PC-3 (cell line): ENCODE measurements at regions not wholly inside any gene's neighbourhood (a gene's known extent, or its start where the extent isn't known, plus 50 kb on each side); places are given as distances from the start of the nearest gene placed in this dataset.
A peak's percentile ranks its signal among the peaks of the same experiment; 100 is the strongest.

Experiments used
- ATAC-seq: fragments of 200-7000 bp; cut with Tn5 transposase; 2 replicates; pipeline ENCODE4 v1.9.1; 2020; ENCODE audit warnings: mild to moderate bottlenecking, moderate library complexity
- BruUV-seq: library from RNA; stranded (reverse); fragments of 400-500 nt; replicated peaks from 2 replicates; lab custom pipeline; 2021; lab: Mats Ljungman, UMichigan
- CTCF ChIA-PET: fragments of 300-600 bp; sonication (Branson Sonifier 250); formaldehyde crosslinking; loops from one replicate; lab custom pipeline; 2022; ENCODE audit warnings: antibody characterized with exemption; lab: Charles Lee
- POLR2A ChIA-PET: fragments of 300-600 bp; sonication (Branson Sonifier 250); formaldehyde crosslinking; loops from one replicate; lab custom pipeline; 2022; ENCODE audit warnings: antibody characterized with exemption; ENCODE audit not compliant: unreplicated experiment; lab: Charles Lee
- DNase-seq: peaks from one replicate; pipeline ENCODE4 v3.0.0-alpha.2; 2015
- H2AFZ ChIP-seq: fragments of 300-600 bp; sonication (generic); 2 replicates; pipeline ENCODE4 v1.6.0; 2016; ENCODE audit warnings: antibody characterized with exemption, low read length
- H3F3A ChIP-seq: fragments of 300-600 bp; sonication (generic); one replicate; pipeline ENCODE4 v1.6.0; 2017; ENCODE audit warnings: antibody characterized with exemption, low read length, control low read depth, mild to moderate bottlenecking; ENCODE audit not compliant: unreplicated experiment
- H3K27ac ChIP-seq: fragments of 300-600 bp; sonication (generic); 2 replicates; pipeline ENCODE4 v1.5.1; 2016; ENCODE audit warnings: mild to moderate bottlenecking, low read length
- H3K27me3 ChIP-seq: fragments of 300-600 bp; sonication (generic); 2 replicates; pipeline ENCODE4 v1.6.1; 2016; ENCODE audit warnings: low read length, mixed read lengths
- H3K36me3 ChIP-seq: fragments of 300-600 bp; sonication (generic); 2 replicates; pipeline ENCODE4 v1.6.1; 2016; ENCODE audit warnings: low read depth, mixed run types, low read length, mixed read lengths
- H3K4me1 ChIP-seq: fragments of 300-600 bp; sonication (generic); 2 replicates; pipeline ENCODE4 v1.5.1; 2016; ENCODE audit warnings: low read length; ENCODE audit not compliant: insufficient read depth
- H3K4me2 ChIP-seq: fragments of 300-600 bp; sonication (generic); 2 replicates; pipeline ENCODE4 v1.6.0; 2016; ENCODE audit warnings: low read length
- H3K4me3 ChIP-seq: fragments of 300-600 bp; sonication (generic); 2 replicates; pipeline ENCODE4 v1.5.1; 2016; ENCODE audit warnings: mild to moderate bottlenecking, low read length, mixed read lengths
- H3K79me2 ChIP-seq: fragments of 300-600 bp; sonication (generic); 2 replicates; pipeline ENCODE4 v1.6.1; 2017; ENCODE audit warnings: low read length, mixed read lengths
- H3K9ac ChIP-seq: fragments of 300-600 bp; sonication (generic); 2 replicates; pipeline ENCODE4 v1.6.0; 2016; ENCODE audit warnings: mild to moderate bottlenecking, low read length
- H3K9me2 ChIP-seq: fragments of 300-600 bp; sonication (generic); replicated peaks from 2 replicates; pipeline ENCODE4 v1.6.1; 2016; ENCODE audit warnings: mixed run types, low read length, mixed read lengths
- H3K9me3 ChIP-seq: fragments of 300-600 bp; sonication (generic); 2 replicates; pipeline ENCODE4 v1.6.1; 2016; ENCODE audit warnings: low read length, mixed read lengths
- H4K20me1 ChIP-seq: fragments of 300-600 bp; sonication (generic); 2 replicates; pipeline ENCODE4 v1.6.1; 2016; ENCODE audit warnings: low read length, mixed read lengths
- EZH2 ChIP-seq: fragments of 300-600 bp; sonication (generic); IDR thresholded peaks from one replicate; pipeline ENCODE4 v1.6.1; 2017; ENCODE audit warnings: antibody characterized with exemption, mild to moderate bottlenecking, low read length; ENCODE audit not compliant: unreplicated experiment
- EZH2phosphoT487 ChIP-seq: fragments of 300-600 bp; sonication (generic); IDR thresholded peaks from 2 replicates; pipeline ENCODE4 v1.6.1; 2018; ENCODE audit warnings: mild to moderate bottlenecking, antibody characterized with exemption, low read length, borderline replicate concordance
- intact Hi-C: fragments of 100-400 bp; cut with micrococcal nuclease; formaldehyde crosslinking; loops from 2 replicates; pipeline ENCODE4 v1.9.0; 2023
- TF ChIP-seq, protein P1 (sequence below): fragments of 300-600 bp; sonication (generic); conservative IDR thresholded peaks from 2 replicates; pipeline ENCODE4 v1.5.1; 2017; ENCODE audit warnings: antibody characterized with exemption, low read depth, mild to moderate bottlenecking, low read length

DNA sequence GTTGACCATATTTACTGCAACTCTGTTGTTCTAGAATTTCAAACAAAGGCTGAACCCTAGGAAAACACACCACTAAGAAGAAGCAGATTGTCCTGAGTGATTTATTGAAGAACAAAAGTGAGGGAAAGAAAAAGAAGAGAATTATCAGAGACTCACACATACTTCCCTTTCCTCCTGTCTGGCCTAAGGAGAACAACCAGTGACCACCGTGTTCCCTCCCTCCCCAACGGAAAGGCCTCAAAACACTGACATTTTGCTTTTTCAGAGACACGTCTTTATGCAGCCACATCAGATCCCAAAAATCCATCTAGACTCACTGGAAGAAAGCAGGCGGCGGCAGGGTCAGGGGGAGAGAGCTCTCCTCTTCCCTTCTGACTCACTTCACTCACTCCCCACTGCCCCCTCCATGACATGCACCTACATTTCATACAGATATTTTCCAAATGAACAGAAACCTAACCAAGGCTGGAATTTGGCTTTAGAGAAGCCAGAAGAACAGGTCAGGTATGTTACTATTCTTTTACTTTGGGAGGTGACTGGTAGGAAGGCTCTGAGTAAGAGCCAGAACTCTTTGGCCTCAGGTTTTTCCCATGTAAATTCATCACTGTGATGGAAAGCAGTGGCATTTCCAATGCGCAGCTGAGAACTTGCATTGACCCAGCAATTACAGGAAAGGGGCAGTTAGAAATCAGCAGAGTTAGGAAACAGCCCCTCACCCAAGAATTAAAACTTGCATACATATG, 169.9 kb downstream of the BCL11A start:
- TF ChIP-seq, protein P1, sequence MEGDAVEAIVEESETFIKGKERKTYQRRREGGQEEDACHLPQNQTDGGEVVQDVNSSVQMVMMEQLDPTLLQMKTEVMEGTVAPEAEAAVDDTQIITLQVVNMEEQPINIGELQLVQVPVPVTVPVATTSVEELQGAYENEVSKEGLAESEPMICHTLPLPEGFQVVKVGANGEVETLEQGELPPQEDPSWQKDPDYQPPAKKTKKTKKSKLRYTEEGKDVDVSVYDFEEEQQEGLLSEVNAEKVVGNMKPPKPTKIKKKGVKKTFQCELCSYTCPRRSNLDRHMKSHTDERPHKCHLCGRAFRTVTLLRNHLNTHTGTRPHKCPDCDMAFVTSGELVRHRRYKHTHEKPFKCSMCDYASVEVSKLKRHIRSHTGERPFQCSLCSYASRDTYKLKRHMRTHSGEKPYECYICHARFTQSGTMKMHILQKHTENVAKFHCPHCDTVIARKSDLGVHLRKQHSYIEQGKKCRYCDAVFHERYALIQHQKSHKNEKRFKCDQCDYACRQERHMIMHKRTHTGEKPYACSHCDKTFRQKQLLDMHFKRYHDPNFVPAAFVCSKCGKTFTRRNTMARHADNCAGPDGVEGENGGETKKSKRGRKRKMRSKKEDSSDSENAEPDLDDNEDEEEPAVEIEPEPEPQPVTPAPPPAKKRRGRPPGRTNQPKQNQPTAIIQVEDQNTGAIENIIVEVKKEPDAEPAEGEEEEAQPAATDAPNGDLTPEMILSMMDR, result no peak
- no peak for TF ChIP-seq EZH2
- TF ChIP-seq EZH2phosphoT487, result no peak
- intact Hi-C loops, result no loop called here
- ChIA-PET CTCF (no interaction called here), POLR2A (no interaction called here)
- H3K4me2 ChIP-seq, result no peak overlapping the region
- no peaks in the 10 kb centered on the region for H3K36me3 ChIP-seq
- no peaks in the 10 kb centered on the region; the same call in 1 of the 2 replicates for H3K27me3 ChIP-seq
- no peak overlapping the region for H3K9ac ChIP-seq
- H3K9me2 ChIP-seq, result no peaks in the 10 kb centered on the region
- no peaks in the 10 kb centered on the region for H3K9me3 ChIP-seq
- no peaks in the 10 kb centered on the region for H3K79me2 ChIP-seq
- BruUV-seq, result no TSS peak
- DNase-seq (peak; percentile 16), ATAC-seq (no peak)
- H3K4me1 ChIP-seq, result no peaks in the 10 kb centered on the region
- H3K4me3 ChIP-seq, result no peak overlapping the region
- no peaks in the 10 kb centered on the region for H4K20me1 ChIP-seq
- H3K27ac ChIP-seq, result no peak overlapping the region
- H2AFZ ChIP-seq, result no peak overlapping the region
- H3F3A ChIP-seq, result no peaks in the 10 kb centered on the region

DNA sequence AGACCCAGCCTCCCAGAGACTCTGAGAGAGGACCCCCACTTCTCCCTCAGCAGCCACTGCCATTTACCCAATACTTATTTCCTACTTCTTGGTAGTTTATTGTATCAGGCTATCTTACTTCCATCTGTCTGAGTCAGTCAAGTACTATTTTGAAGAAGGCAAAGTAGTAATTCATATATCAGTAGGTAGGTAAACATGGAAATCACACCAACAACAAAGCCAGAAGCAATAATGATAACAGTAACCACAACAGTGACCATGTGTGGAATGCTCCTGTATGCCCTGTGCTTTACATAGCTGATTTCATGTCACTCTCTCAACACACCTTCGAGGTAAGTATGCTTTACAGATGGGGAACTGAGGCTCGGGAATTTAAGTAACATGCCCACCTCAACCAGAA, 173.0 kb downstream of the BCL11A start:
- Histone ChIP-seq H3K9ac (no peak overlapping the region), H3K27me3 (no peaks in the 10 kb centered on the region), H3K4me2 (no peak overlapping the region), H2AFZ (no peak overlapping the region), H3K4me3 (no peak overlapping the region), H3K9me3 (no peaks in the 10 kb centered on the region), H4K20me1 (no peaks in the 10 kb centered on the region), H3K36me3 (no peaks in the 10 kb centered on the region), H3K27ac (no peak overlapping the region), H3K4me1 (no peaks in the 10 kb centered on the region), H3K79me2 (no peaks in the 10 kb centered on the region), H3F3A (no peaks in the 10 kb centered on the region), H3K9me2 (no peaks in the 10 kb centered on the region)
- ChIA-PET CTCF (no interaction called here), POLR2A (no interaction called here)
- BruUV-seq, result no TSS peak
- ATAC-seq, result no peak
- TF ChIP-seq, protein P1, result no peak
- TF ChIP-seq EZH2, result no peak
- no peak for TF ChIP-seq EZH2phosphoT487
- DNase-seq, result peak; percentile 15
- intact Hi-C loops, result no loop called here

DNA sequence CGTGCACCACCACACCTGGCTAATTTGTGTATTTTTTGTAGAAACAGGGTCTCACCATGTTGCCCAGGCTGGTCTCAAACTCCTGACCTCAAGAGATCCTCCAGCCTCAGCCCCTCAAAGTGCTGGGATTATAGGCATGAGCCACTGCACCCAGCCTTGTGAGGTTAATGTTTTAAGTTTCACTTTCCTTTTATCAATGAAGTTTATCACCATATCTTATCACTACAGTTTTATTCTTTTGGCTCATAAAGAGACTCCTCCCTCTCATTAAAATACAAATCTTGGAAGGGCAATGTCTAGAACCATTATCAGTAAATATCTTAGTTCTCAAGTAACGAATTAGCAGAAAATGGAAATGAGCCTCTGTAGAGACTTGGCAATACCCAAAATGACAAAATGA, 173.8 kb downstream of the BCL11A start:
- Histone ChIP-seq H3F3A (no peaks in the 10 kb centered on the region), H3K4me2 (no peak overlapping the region), H3K9ac (no peak overlapping the region), H3K9me3 (no peaks in the 10 kb centered on the region), H3K36me3 (no peaks in the 10 kb centered on the region), H3K79me2 (no peaks in the 10 kb centered on the region), H3K27me3 (no peaks in the 10 kb centered on the region), H3K9me2 (no peaks in the 10 kb centered on the region), H4K20me1 (no peaks in the 10 kb centered on the region), H2AFZ (no peak overlapping the region), H3K4me3 (no peak overlapping the region), H3K4me1 (no peaks in the 10 kb centered on the region), H3K27ac (no peak overlapping the region)
- ATAC-seq, result no peak
- intact Hi-C loops, result no loop called here
- TF ChIP-seq, protein P1, result no peak
- TF ChIP-seq EZH2phosphoT487 (no peak), EZH2 (no peak)
- CTCF ChIA-PET, result no interaction called here
- POLR2A ChIA-PET, result no interaction called here
- no TSS peak for BruUV-seq
- DNase-seq, result no peak
